Mucosa of descending colon (tissue), 3 donors: ENCODE measurements at regions not wholly inside any gene's neighbourhood (a gene's known extent, or its start where the extent isn't known, plus 50 kb on each side); places are given as distances from the start of the nearest gene placed in this dataset.

Experiments
- ATAC-seq: fragments of 200-7000 bp; cut with Tn5 transposase; one replicate; pipeline ENCODE4 v1.9.1; 2020; ENCODE audit warnings: mild to moderate bottlenecking, moderate library complexity
- DNase-seq, 3 donors: peaks; one replicate each; pipeline ENCODE4 v3.0.0-alpha.2; 2020
- H3K36me3 ChIP-seq: fragments of 200-600 bp; one replicate; pipeline ENCODE4 v1.8.0; 2021; ENCODE audit warnings: low read depth, mild to moderate bottlenecking
- H3K4me1 ChIP-seq: fragments of 200-600 bp; one replicate; pipeline ENCODE4 v1.8.0; 2021; ENCODE audit warnings: low read depth, mild to moderate bottlenecking
- H3K4me3 ChIP-seq: fragments of 200-600 bp; one replicate; pipeline ENCODE4 v1.8.0; 2021; ENCODE audit warnings: mild to moderate bottlenecking
- H3K9me3 ChIP-seq: fragments of 200-600 bp; one replicate; pipeline ENCODE4 v1.8.0; 2021; ENCODE audit warnings: mild to moderate bottlenecking
- CTCF ChIP-seq: fragments of 200-600 bp; IDR thresholded peaks from one replicate; pipeline ENCODE4 v1.8.0; 2022; ENCODE audit warnings: antibody characterized with exemption, mild to moderate bottlenecking
- intact Hi-C, 2 donors: fragments of 100-400 bp; cut with DNase I in 1 of 2; cut with micrococcal nuclease in 1 of 2; formaldehyde crosslinking; loops; one replicate each; pipeline versions ENCODE4 v1.11.0 to v1.11.1; 2022; cut with DNase I, micrococcal nuclease
- donor health status: DM: no; HTN: no; CAD: no; lungs with moderate emphysema.
- donor health status: DM: no; HTN: no; CAD: no.
- donor health status: DM: no; HTN: yes; CAD: no.

GRCh38 chr11:26847459-26847858, 125.6 kb upstream of the SLC5A12 start:
- no peak for TF ChIP-seq CTCF
- H3K36me3 ChIP-seq: no peaks in the 10 kb centered on the region
- no peaks in the 10 kb centered on the region for H3K9me3 ChIP-seq
- H3K4me3 ChIP-seq: no peak overlapping the region
- intact Hi-C loops: no loop called here
- H3K4me1 ChIP-seq: no peaks in the 10 kb centered on the region
- no peak for ATAC-seq
- DNase-seq: no peak

GRCh38 chr11:26847977-26848376, 126.1 kb upstream of the SLC5A12 start:
- Histone ChIP-seq H3K36me3 (no peaks in the 10 kb centered on the region), H3K4me3 (no peak overlapping the region), H3K9me3 (no peaks in the 10 kb centered on the region), H3K4me1 (no peaks in the 10 kb centered on the region)
- intact Hi-C loops: no loop called here
- DNase-seq (no peak), ATAC-seq (no peak)
- no peak for TF ChIP-seq CTCF

- DNase-seq: no peak
- no peak overlapping the region for H3K4me3 ChIP-seq
Measured at GRCh38 chr11:26849036-26849435, 127.2 kb upstream of the SLC5A12 start.

GRCh38 chr11:26851291-26851690, 129.4 kb upstream of the SLC5A12 start:
- DNase-seq: no peak
- no peak for TF ChIP-seq CTCF
- intact Hi-C loops: no loop called here
- no peaks in the 10 kb centered on the region for H3K9me3 ChIP-seq
- no peak for ATAC-seq
- no peak overlapping the region for H3K4me3 ChIP-seq
- H3K36me3 ChIP-seq: no peaks in the 10 kb centered on the region
- no peaks in the 10 kb centered on the region for H3K4me1 ChIP-seq

More at GRCh38 chr11:26849036-26849435, 127.2 kb upstream of the SLC5A12 start:
- intact Hi-C loops: no loop called here
- Histone ChIP-seq H3K9me3 (no peaks in the 10 kb centered on the region), H3K36me3 (no peaks in the 10 kb centered on the region), H3K4me1 (no peaks in the 10 kb centered on the region)
- no peak for ATAC-seq
- TF ChIP-seq CTCF: no peak

GRCh38 chr11:26851696-26852095, 129.8 kb upstream of the SLC5A12 start:
- H3K4me3 ChIP-seq: no peak overlapping the region
- H3K4me1 ChIP-seq: no peaks in the 10 kb centered on the region
- no peak for TF ChIP-seq CTCF
- no peak for ATAC-seq
- no peaks in the 10 kb centered on the region for H3K9me3 ChIP-seq
- intact Hi-C loops: no loop called here
- DNase-seq: no peak
- H3K36me3 ChIP-seq: no peaks in the 10 kb centered on the region

- Histone ChIP-seq H3K36me3 (no peaks in the 10 kb centered on the region), H3K4me3 (no peak overlapping the region), H3K9me3 (no peaks in the 10 kb centered on the region), H3K4me1 (no peaks in the 10 kb centered on the region)
- intact Hi-C loops: no loop called here
- no peak for TF ChIP-seq CTCF
- no peak for ATAC-seq
- no peak for DNase-seq
Measured at GRCh38 chr11:26858098-26858497, 135.8 kb upstream of the FIBIN start.
